ENCODE measurements at regions not wholly inside any gene's neighbourhood (a gene's known extent, or its start where the extent isn't known, plus 50 kb on each side); places are given as distances from the start of the nearest gene placed in this dataset.

DNA sequence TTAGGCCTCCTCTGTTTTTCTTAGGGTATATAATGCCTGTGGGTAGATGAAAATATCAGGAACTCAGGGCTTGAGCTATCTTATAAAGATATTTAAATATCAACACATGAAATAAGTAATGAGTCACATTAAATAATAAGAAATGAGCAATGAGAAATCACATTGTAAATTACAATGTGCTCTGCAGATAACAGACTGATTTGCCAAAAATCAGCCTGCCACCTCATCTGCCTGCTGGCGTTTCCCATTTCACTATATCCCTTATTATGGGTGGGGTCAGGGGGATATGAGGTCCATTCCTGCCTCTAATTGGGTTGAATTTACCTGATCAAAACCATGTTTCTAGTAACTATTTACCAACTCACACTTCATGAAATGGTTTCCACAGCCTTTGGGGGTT is 335.2 kb downstream of the CDC5L start:
- Mint-ChIP-seq H3K4me1 (peaks cover 7 to 9% of the 10 kb centered on the region in 2 experiments; a peak in 3 of 4 replicates), H3K27me3 (ENCODE audit: low read depth) (no peaks in the 10 kb centered on the region; the same call in 1 of the 2 replicates), H3K36me3 (ENCODE audit: insufficient read depth in 1 of 3, low read depth in 3 of 3) (no peaks in the 10 kb centered on the region), H3K9me3 (no peaks in the 10 kb centered on the region), H3K27ac (no peak overlapping the region), H3K4me3 (no peak overlapping the region)
- no peak overlapping the region for H2BK120ac ChIP-seq (ENCODE audit: low read depth, low read length, poor library complexity, severe bottlenecking)
- H3K23me2 ChIP-seq (ENCODE audit: insufficient read length, low read depth, low read length, poor library complexity, severe bottlenecking) = no peaks in the 10 kb centered on the region
- H2BK5ac ChIP-seq (ENCODE audit: insufficient read length, low read length) = no peak overlapping the region
- no peak overlapping the region for H2AFZ ChIP-seq (ENCODE audit: low read length)
- no peak overlapping the region for H4K8ac ChIP-seq (replicated peaks; ENCODE audit: insufficient read length, low read depth, low read length)
- H2AK5ac ChIP-seq (ENCODE audit: insufficient read length, low read length) = no peak overlapping the region
- H3K4ac ChIP-seq (ENCODE audit: low read depth, low read length) = no peak overlapping the region
- no peak overlapping the region for H3K18ac ChIP-seq (ENCODE audit: insufficient read length, low read depth, low read length)
- no peak overlapping the region for H3K9ac ChIP-seq (ENCODE audit: extremely low read depth, insufficient read length, low read length)
- no peaks in the 10 kb centered on the region for H3K27me3 ChIP-seq (ENCODE audit: insufficient read depth, low read length)
- H3K4me2 ChIP-seq (ENCODE audit: insufficient read depth, insufficient read length, low read length) = no peak overlapping the region
- H3K4me1 ChIP-seq (ENCODE audit: insufficient read depth, low read length) = 0 out of 2 replicates have a peak, but pooled peaks cover 4% of the 10 kb centered on the region
- no peaks in the 10 kb centered on the region for H4K20me1 ChIP-seq (ENCODE audit: control insufficient read depth, insufficient read depth, insufficient read length)
- no peak overlapping the region for H4K5ac ChIP-seq (ENCODE audit: insufficient read length, low read depth, low read length)
- H3K14ac ChIP-seq (ENCODE audit: insufficient read depth, low read length) = no peak overlapping the region
- H3K56ac ChIP-seq (ENCODE audit: insufficient read length, low read depth, low read length) = no peak overlapping the region
- H3T11ph ChIP-seq (ENCODE audit: low read length) = no peak overlapping the region
- no peak overlapping the region for H2BK15ac ChIP-seq (ENCODE audit: low read depth, low read length)
- no peak for DNase-seq
- no CpG with 5 or more reads among the region's 1 CpG for WGBS (ENCODE audit: extremely low coverage, insufficient read length, low lambda C conversion rate)
- H4K91ac ChIP-seq (ENCODE audit: insufficient read length, low read depth, low read length) = no peak overlapping the region
- H3K23ac ChIP-seq (ENCODE audit: insufficient read length, low read depth, low read length) = no peak overlapping the region
- H2BK20ac ChIP-seq (ENCODE audit: low read depth, low read length, poor library complexity, severe bottlenecking) = no peak overlapping the region
- no peaks in the 10 kb centered on the region for H3K9me3 ChIP-seq (ENCODE audit: control insufficient read depth, low read depth, low read length)
- no peak overlapping the region for H2BK12ac ChIP-seq (ENCODE audit: insufficient read length, low read depth, low read length)
- H3K27ac ChIP-seq (ENCODE audit: insufficient read length, low read depth, low read length) = no peak overlapping the region
- TF ChIP-seq, protein P1, sequence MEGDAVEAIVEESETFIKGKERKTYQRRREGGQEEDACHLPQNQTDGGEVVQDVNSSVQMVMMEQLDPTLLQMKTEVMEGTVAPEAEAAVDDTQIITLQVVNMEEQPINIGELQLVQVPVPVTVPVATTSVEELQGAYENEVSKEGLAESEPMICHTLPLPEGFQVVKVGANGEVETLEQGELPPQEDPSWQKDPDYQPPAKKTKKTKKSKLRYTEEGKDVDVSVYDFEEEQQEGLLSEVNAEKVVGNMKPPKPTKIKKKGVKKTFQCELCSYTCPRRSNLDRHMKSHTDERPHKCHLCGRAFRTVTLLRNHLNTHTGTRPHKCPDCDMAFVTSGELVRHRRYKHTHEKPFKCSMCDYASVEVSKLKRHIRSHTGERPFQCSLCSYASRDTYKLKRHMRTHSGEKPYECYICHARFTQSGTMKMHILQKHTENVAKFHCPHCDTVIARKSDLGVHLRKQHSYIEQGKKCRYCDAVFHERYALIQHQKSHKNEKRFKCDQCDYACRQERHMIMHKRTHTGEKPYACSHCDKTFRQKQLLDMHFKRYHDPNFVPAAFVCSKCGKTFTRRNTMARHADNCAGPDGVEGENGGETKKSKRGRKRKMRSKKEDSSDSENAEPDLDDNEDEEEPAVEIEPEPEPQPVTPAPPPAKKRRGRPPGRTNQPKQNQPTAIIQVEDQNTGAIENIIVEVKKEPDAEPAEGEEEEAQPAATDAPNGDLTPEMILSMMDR (conservative IDR thresholded peaks at IDR 0.05) = no peak
- H3K79me1 ChIP-seq (ENCODE audit: insufficient read depth, low read depth, low read length, poor library complexity, severe bottlenecking) = no peaks in the 10 kb centered on the region
- H3K79me2 ChIP-seq (ENCODE audit: insufficient read depth, low read length) = no peaks in the 10 kb centered on the region

Data from H9 (cell line).